A673 (cell line): ENCODE measurements at regions not wholly inside any gene's neighbourhood (a gene's known extent, or its start where the extent isn't known, plus 50 kb on each side); places are given as distances from the start of the nearest gene placed in this dataset.

ENCODE experiments used
- BruUV-seq: library from RNA; stranded (reverse); fragments of 400-500 nt; replicated peaks from 2 replicates; lab custom pipeline; 2021; lab: Mats Ljungman, UMichigan
- CTCF ChIA-PET: fragments of 300-600 bp; sonication (Branson Sonifier 250); formaldehyde crosslinking; loops from one replicate; lab custom pipeline; 2022; ENCODE audit warnings: antibody characterized with exemption; lab: Charles Lee
- POLR2A ChIA-PET: fragments of 300-600 bp; sonication (Branson Sonifier 250); formaldehyde crosslinking; loops from one replicate; lab custom pipeline; 2022; ENCODE audit warnings: antibody characterized with exemption; ENCODE audit not compliant: low non-redundant PET; lab: Charles Lee
- DNase-seq: peaks from one replicate; pipeline ENCODE4 v3.0.0-alpha.2; 2015; ENCODE audit warnings: low spot score
- H3K27ac ChIP-seq: fragments of 200-600 bp; sonication (generic); 2 replicates; pipeline ENCODE4 v1.5.1; 2016; ENCODE audit warnings: mixed run types, low read depth, mild to moderate bottlenecking, mixed read lengths, antibody characterized with exemption, low read length; ENCODE audit not compliant: poor library complexity, severe bottlenecking
- H3K27me3 ChIP-seq: fragments of 200-600 bp; sonication (generic); replicated peaks from 2 replicates; pipeline ENCODE4 v1.6.1; 2017; ENCODE audit warnings: mixed run types, low read depth, mild to moderate bottlenecking, mixed read lengths, antibody characterized with exemption, low read length; ENCODE audit not compliant: insufficient read depth, poor library complexity
- H3K36me3 ChIP-seq: fragments of 200-600 bp; sonication (generic); 2 replicates; pipeline ENCODE4 v1.6.1; 2016; ENCODE audit warnings: mixed run types, mild to moderate bottlenecking, mixed read lengths, antibody characterized with exemption, low read length; ENCODE audit not compliant: insufficient read depth, poor library complexity, severe bottlenecking
- H3K4me1 ChIP-seq: fragments of 200-600 bp; sonication (generic); 2 replicates; pipeline ENCODE4 v1.6.1; 2017; ENCODE audit warnings: mixed run types, mild to moderate bottlenecking, mixed read lengths, antibody characterized with exemption, low read length; ENCODE audit not compliant: insufficient read depth, poor library complexity, severe bottlenecking
- H3K4me3 ChIP-seq: fragments of 200-600 bp; sonication (generic); 2 replicates; pipeline ENCODE4 v1.5.1; 2016; ENCODE audit warnings: low read depth, mixed run types, mild to moderate bottlenecking, mixed read lengths, low read length; ENCODE audit not compliant: poor library complexity, severe bottlenecking
- H3K9me3 ChIP-seq: fragments of 200-600 bp; sonication (generic); 2 replicates; pipeline ENCODE4 v1.6.1; 2016; ENCODE audit warnings: mixed run types, low read depth, mild to moderate bottlenecking, mixed read lengths, antibody characterized with exemption, low read length; ENCODE audit not compliant: poor library complexity, severe bottlenecking
- CTCF ChIP-seq: fragments of 300-800, 200-600 bp; sonication (generic); conservative IDR thresholded peaks from 2 replicates; pipeline ENCODE4 v1.5.1; 2017; ENCODE audit warnings: low read depth, mild to moderate bottlenecking, antibody characterized with exemption, low read length, moderate library complexity, mixed read lengths
- EZH2 ChIP-seq: fragments of 200-600 bp; sonication (generic); IDR thresholded peaks from 2 replicates; pipeline ENCODE4 v1.6.1; 2017; ENCODE audit warnings: borderline replicate concordance, low read depth, mild to moderate bottlenecking, mixed read lengths, antibody characterized with exemption, low read length; ENCODE audit not compliant: poor library complexity, severe bottlenecking
- intact Hi-C: fragments of 100-400 bp; cut with micrococcal nuclease; formaldehyde crosslinking; loops from one replicate; pipeline ENCODE4 v1.10.0; 2022; ENCODE audit not compliant: unreplicated experiment

GRCh38 chr12:24081092-24081529 lies 131.6 kb upstream of the SOX5 start:
- intact Hi-C loops: no loop called here
- POLR2A ChIA-PET: no interaction called here
- Histone ChIP-seq H3K27ac (no peak overlapping the region), H3K4me3 (no peak overlapping the region), H3K36me3 (no peaks in the 10 kb centered on the region), H3K9me3 (no peaks in the 10 kb centered on the region), H3K27me3 (no peaks in the 10 kb centered on the region), H3K4me1 (peaks cover 7% of the 10 kb centered on the region)
- TF ChIP-seq EZH2 (no peak), CTCF (no peak)
- DNase-seq: no peak
- CTCF ChIA-PET: no interaction called here
- BruUV-seq: no TSS peak

- Histone ChIP-seq H3K36me3 (no peaks in the 10 kb centered on the region), H3K4me3 (no peak overlapping the region), H3K4me1 (peaks cover 7% of the 10 kb centered on the region), H3K27me3 (no peaks in the 10 kb centered on the region), H3K27ac (no peak overlapping the region), H3K9me3 (no peaks in the 10 kb centered on the region)
- ChIA-PET CTCF (no interaction called here), POLR2A (no interaction called here)
- intact Hi-C loops: no loop called here
- no peak for DNase-seq
- TF ChIP-seq CTCF (no peak), EZH2 (no peak)
- BruUV-seq: no TSS peak
These were observed 131.0 kb upstream of the SOX5 start for GRCh38 chr12:24080465-24080864.

- POLR2A ChIA-PET: no interaction called here
These were observed 129.6 kb upstream of the SOX5 start for GRCh38 chr12:24079083-24079482.

More at GRCh38 chr12:24079083-24079482, 129.6 kb upstream of the SOX5 start:
- no TSS peak for BruUV-seq
- H3K4me3 ChIP-seq: no peak overlapping the region
- intact Hi-C loops: no loop called here
- CTCF ChIA-PET: no interaction called here
- H3K36me3 ChIP-seq: no peaks in the 10 kb centered on the region
- no peaks in the 10 kb centered on the region for H3K27me3 ChIP-seq
- peaks cover 7% of the 10 kb centered on the region for H3K4me1 ChIP-seq
- H3K9me3 ChIP-seq: no peaks in the 10 kb centered on the region
- H3K27ac ChIP-seq: no peak overlapping the region
- TF ChIP-seq EZH2 (no peak), CTCF (no peak)
- DNase-seq: no peak
